OCI-LY1 (cell line): ENCODE measurements at regions not wholly inside any gene's neighbourhood (a gene's known extent, or its start where the extent isn't known, plus 50 kb on each side); places are given as distances from the start of the nearest gene placed in this dataset.

Source experiments
- H2AFZ ChIP-seq: fragments of 200-600 bp; sonication (generic), shearing (Covaris generic); 2 replicates; pipeline ENCODE4 v1.6.0; 2014; ENCODE audit warnings: antibody characterized with exemption, mild to moderate bottlenecking, low read length
- H3F3A ChIP-seq: fragments of 200-600 bp; sonication (generic), shearing (Covaris generic); 2 replicates; pipeline ENCODE4 v1.6.0; 2014; ENCODE audit warnings: mild to moderate bottlenecking, antibody characterized with exemption, low read length, moderate library complexity; ENCODE audit not compliant: insufficient read depth
- H3K27ac ChIP-seq: fragments of 200-600 bp; sonication (generic); 2 replicates; pipeline ENCODE4 v1.5.1; 2014; ENCODE audit warnings: low read length, mixed run types, mild to moderate bottlenecking, low read depth; ENCODE audit not compliant: poor library complexity, severe bottlenecking
- H3K27me3 ChIP-seq: fragments of 200-600 bp; sonication (generic); 2 replicates; pipeline ENCODE4 v1.6.0; 2014; ENCODE audit warnings: antibody characterized with exemption, mild to moderate bottlenecking, low read length, moderate library complexity; ENCODE audit not compliant: insufficient read depth
- H3K36me3 ChIP-seq: fragments of 200-600 bp; sonication (generic); 2 replicates; pipeline ENCODE4 v1.6.1; 2014; ENCODE audit warnings: mild to moderate bottlenecking, antibody characterized with exemption, low read length, moderate library complexity, mixed read lengths; ENCODE audit not compliant: insufficient read depth
- H3K4me1 ChIP-seq: fragments of 200-600 bp; sonication (generic); 2 replicates; pipeline ENCODE4 v1.5.1; 2014; ENCODE audit warnings: mild to moderate bottlenecking, low read length, moderate library complexity; ENCODE audit not compliant: insufficient read depth, severe bottlenecking
- H3K4me2 ChIP-seq: fragments of 200-600 bp; sonication (generic), shearing (Covaris generic); 2 replicates; pipeline ENCODE4 v1.6.1; 2014; ENCODE audit warnings: low read length
- H3K4me3 ChIP-seq: fragments of 200-600 bp; sonication (generic); 2 replicates; pipeline ENCODE4 v1.5.1; 2014; ENCODE audit warnings: low read length, low read depth, mild to moderate bottlenecking, mixed read lengths; ENCODE audit not compliant: poor library complexity, severe bottlenecking
- H3K79me2 ChIP-seq: fragments of 200-600 bp; shearing (Covaris generic); 2 replicates; pipeline ENCODE4 v1.6.1; 2016; ENCODE audit warnings: mixed run types, low read length, mixed read lengths; ENCODE audit not compliant: insufficient read depth
- H3K9ac ChIP-seq: fragments of 200-600 bp; sonication (generic), shearing (Covaris generic); 2 replicates; pipeline ENCODE4 v1.6.1; 2014; ENCODE audit warnings: mild to moderate bottlenecking, low read length, mixed read lengths
- H3K9me2 ChIP-seq: fragments of 200-600 bp; sonication (generic), shearing (Covaris generic); 2 replicates; pipeline ENCODE4 v1.6.1; 2014; ENCODE audit warnings: low read depth, mild to moderate bottlenecking, low read length, mixed read lengths
- H3K9me3 ChIP-seq: fragments of 200-600 bp; shearing (Covaris generic); 2 replicates; pipeline ENCODE4 v1.6.1; 2014; ENCODE audit warnings: low read length, mixed read lengths
- H4K20me1 ChIP-seq: fragments of 200-600 bp; sonication (generic), shearing (Covaris generic); 2 replicates; pipeline ENCODE4 v1.6.0; 2016; ENCODE audit warnings: mild to moderate bottlenecking, low read length; ENCODE audit not compliant: insufficient read depth
- CTCF ChIP-seq: fragments of 200-600 bp; sonication (generic), shearing (Covaris generic); IDR thresholded peaks from 2 replicates; pipeline ENCODE4 v1.5.1; 2017; ENCODE audit warnings: mild to moderate bottlenecking, antibody characterized with exemption, low read length, moderate library complexity, mixed read lengths
- EZH2 ChIP-seq: fragments of 200-600 bp; sonication (generic), shearing (Covaris generic); IDR thresholded peaks from 2 replicates; pipeline ENCODE4 v1.8.0; 2017; ENCODE audit warnings: borderline replicate concordance, mixed run types, mild to moderate bottlenecking, antibody characterized with exemption, low read length, moderate library complexity, mixed read lengths

- no peaks in the 10 kb centered on the region for H3K36me3 ChIP-seq
- no peak overlapping the region for H3K9ac ChIP-seq
- no peak overlapping the region for H3K4me2 ChIP-seq
- H3K27me3 ChIP-seq: no peaks in the 10 kb centered on the region
- TF ChIP-seq CTCF: no peak
- TF ChIP-seq EZH2: no peak
- no peaks in the 10 kb centered on the region for H3K4me1 ChIP-seq
- no peaks in the 10 kb centered on the region for H3K9me3 ChIP-seq
- no peak overlapping the region for H2AFZ ChIP-seq
- H3K79me2 ChIP-seq: no peaks in the 10 kb centered on the region
- H3K27ac ChIP-seq: no peak overlapping the region
- no peaks in the 10 kb centered on the region for H4K20me1 ChIP-seq
- no peak overlapping the region for H3K4me3 ChIP-seq
- no peaks in the 10 kb centered on the region for H3K9me2 ChIP-seq
- no peaks in the 10 kb centered on the region for H3F3A ChIP-seq
Measured at GRCh38 chr12:77273898-77274297, 208.5 kb upstream of the E2F7 start.

GRCh38 chr12:77256956-77257355, 191.6 kb upstream of the E2F7 start:
- Histone ChIP-seq H3K4me3 (no peak overlapping the region), H3K27me3 (no peaks in the 10 kb centered on the region), H3K4me2 (no peak overlapping the region), H2AFZ (no peak overlapping the region), H3K4me1 (no peaks in the 10 kb centered on the region), H3K9ac (no peak overlapping the region), H4K20me1 (no peaks in the 10 kb centered on the region), H3F3A (no peaks in the 10 kb centered on the region), H3K9me3 (no peaks in the 10 kb centered on the region), H3K79me2 (no peaks in the 10 kb centered on the region), H3K9me2 (no peaks in the 10 kb centered on the region), H3K27ac (no peak overlapping the region), H3K36me3 (no peaks in the 10 kb centered on the region)
- TF ChIP-seq EZH2 (no peak), CTCF (no peak)

- Histone ChIP-seq H2AFZ (no peak overlapping the region), H3K27ac (no peak overlapping the region), H3F3A (no peaks in the 10 kb centered on the region), H3K9me3 (no peaks in the 10 kb centered on the region), H3K4me3 (no peak overlapping the region), H4K20me1 (no peaks in the 10 kb centered on the region), H3K27me3 (no peaks in the 10 kb centered on the region), H3K9me2 (no peaks in the 10 kb centered on the region), H3K9ac (no peak overlapping the region), H3K4me1 (no peaks in the 10 kb centered on the region), H3K79me2 (no peaks in the 10 kb centered on the region), H3K36me3 (no peaks in the 10 kb centered on the region), H3K4me2 (no peak overlapping the region)
- TF ChIP-seq EZH2 (no peak), CTCF (no peak)
Measured at GRCh38 chr12:77253321-77253720, 188.0 kb upstream of the E2F7 start.
